Left lobe of liver (tissue), 2 donors: ENCODE measurements at regions not wholly inside any gene's neighbourhood (a gene's known extent, or its start where the extent isn't known, plus 50 kb on each side); places are given as distances from the start of the nearest gene placed in this dataset.
"Not testable (repeated sequence)": the region's sequence is repeated elsewhere in the genome, so short reads cannot be mapped to it uniquely, and the experiment has no call there.

Experiments
- ATAC-seq: fragments of 200-7000 bp; cut with Tn5 transposase; one replicate; pipeline ENCODE4 v1.9.1; 2020; ENCODE audit warnings: mild to moderate bottlenecking, moderate library complexity
- DNase-seq: peaks from one replicate; pipeline ENCODE4 v3.0.0-alpha.2; 2020; ENCODE audit warnings: low spot score
- donor health status: DM: no; HTN: no; CAD: no; lungs with moderate emphysema.
- donor health status: DM: no; HTN: yes; CAD: no.

- ATAC-seq (no peak), DNase-seq (no peak)
Observed at GRCh38 chr2:226303707-226304106, 495.9 kb downstream of the IRS1 start.

- DNase-seq: no peak
- ATAC-seq: no peak
Observed at GRCh38 chr2:226300196-226300886, 499.3 kb downstream of the IRS1 start.

GRCh38 chr2:226299771-226300170 is 499.8 kb downstream of the IRS1 start:
- DNase-seq (no peak), ATAC-seq (no peak)

GRCh38 chr2:226295681-226296080 is 503.9 kb downstream of the IRS1 start:
- no peak for ATAC-seq

GRCh38 chr2:226295123-226295522 is 504.5 kb downstream of the IRS1 start:
- ATAC-seq: no peak
- DNase-seq: no peak

More at GRCh38 chr2:226295681-226296080, 503.9 kb downstream of the IRS1 start:
- DNase-seq: no peak

GRCh38 chr2:226291281-226291680 is 508.3 kb downstream of the IRS1 start:
- ATAC-seq, DNase-seq: not testable (repeated sequence)

GRCh38 chr2:226286916-226287315 is 512.7 kb downstream of the IRS1 start:
- ATAC-seq: no peak
- DNase-seq: no peak

GRCh38 chr2:226283796-226284195 is 515.8 kb downstream of the IRS1 start:
- DNase-seq (no peak), ATAC-seq (no peak)

- DNase-seq: no peak
Observed at GRCh38 chr2:226282151-226282550, 517.5 kb downstream of the IRS1 start.

GRCh38 chr2:226280136-226280535 is 519.5 kb downstream of the IRS1 start:
- not testable (repeated sequence) for DNase-seq, ATAC-seq

More at GRCh38 chr2:226282151-226282550, 517.5 kb downstream of the IRS1 start:
- ATAC-seq: no peak

GRCh38 chr2:226275215-226275614 is 524.4 kb downstream of the IRS1 start:
- no peak for ATAC-seq
- no peak for DNase-seq

- ATAC-seq (no peak), DNase-seq (no peak)
Observed at GRCh38 chr2:226274143-226274542, 525.5 kb downstream of the IRS1 start.

GRCh38 chr2:226273440-226273839 is 526.2 kb downstream of the IRS1 start:
- DNase-seq: no peak
- no peak for ATAC-seq

GRCh38 chr2:226272435-226272834 is 527.2 kb downstream of the IRS1 start:
- no peak for DNase-seq
- no peak for ATAC-seq

- no peak for DNase-seq
- no peak for ATAC-seq
Observed at GRCh38 chr2:226270285-226271058, 529.1 kb downstream of the IRS1 start.

GRCh38 chr2:226267516-226268289 is 531.9 kb downstream of the IRS1 start:
- no peak for DNase-seq
- ATAC-seq: no peak

GRCh38 chr2:226256709-226257376 is 542.8 kb downstream of the IRS1 start:
- ATAC-seq: no peak
- no peak for DNase-seq

GRCh38 chr2:226256237-226256636 is 543.4 kb downstream of the IRS1 start:
- DNase-seq: no peak
- ATAC-seq: no peak

GRCh38 chr2:226251661-226252060 is 548.0 kb downstream of the IRS1 start:
- ATAC-seq: no peak
- no peak for DNase-seq

GRCh38 chr2:226247289-226248275 is 552.0 kb downstream of the IRS1 start:
- DNase-seq: no peak
- ATAC-seq: no peak
